22Rv1 (cell line): ENCODE measurements at regions not wholly inside any gene's neighbourhood (a gene's known extent, or its start where the extent isn't known, plus 50 kb on each side); places are given as distances from the start of the nearest gene placed in this dataset.

Experiments used
- H3K27ac ChIP-seq: fragments of 450-650 bp; 2 replicates; pipeline ENCODE4 v1.5.1; 2017
- CTCF ChIP-seq: fragments of 450-650 bp; IDR thresholded peaks from 2 replicates; pipeline ENCODE4 v1.5.1; 2017; ENCODE audit warnings: mild to moderate bottlenecking
- ZFX ChIP-seq: fragments of 450-650 bp; IDR thresholded peaks from 2 replicates; pipeline ENCODE4 v1.6.1; 2017; ENCODE audit warnings: antibody characterized with exemption, borderline replicate concordance

- TF ChIP-seq CTCF (no peak), ZFX (no peak)
- H3K27ac ChIP-seq: no peak overlapping the region
Measured at GRCh38 chr2:144943293-144943941, 423.5 kb upstream of the ZEB2 start.

GRCh38 chr2:144942516-144943256, 422.8 kb upstream of the ZEB2 start:
- H3K27ac ChIP-seq: no peak overlapping the region
- TF ChIP-seq ZFX (no peak), CTCF (no peak)

GRCh38 chr2:144941743-144942488, 422.0 kb upstream of the ZEB2 start:
- TF ChIP-seq ZFX (no peak), CTCF (no peak)
- H3K27ac ChIP-seq: no peak overlapping the region

- H3K27ac ChIP-seq: no peak overlapping the region
- TF ChIP-seq ZFX: no peak
- no peak for TF ChIP-seq CTCF
Measured at GRCh38 chr2:144939590-144939989, 419.7 kb upstream of the ZEB2 start.

GRCh38 chr2:144937910-144938709, 418.2 kb upstream of the ZEB2 start:
- TF ChIP-seq CTCF: no peak
- no peak overlapping the region for H3K27ac ChIP-seq

GRCh38 chr2:144937066-144937465, 417.1 kb upstream of the ZEB2 start:
- no peak overlapping the region for H3K27ac ChIP-seq
- no peak for TF ChIP-seq CTCF
- no peak for TF ChIP-seq ZFX
